Mammary epithelial cell (primary cell): ENCODE measurements at regions not wholly inside any gene's neighbourhood (a gene's known extent, or its start where the extent isn't known, plus 50 kb on each side); places are given as distances from the start of the nearest gene placed in this dataset.

Experiments
- EZH2 ChIP-seq: IDR thresholded peaks from 2 replicates; pipeline ENCODE4 v1.6.1; 2012; ENCODE audit warnings: low read length, inconsistent platforms, borderline replicate concordance
- TF ChIP-seq, protein P1 (sequence below), 2 donors: IDR thresholded peaks in 1 of 2; conservative IDR thresholded peaks in 1 of 2; 2 replicates each; pipeline ENCODE4 v1.5.1; 2011 to 2012; ENCODE audit warnings: inconsistent platforms in 2 of 2, low read length in 2 of 2, mild to moderate bottlenecking in 2 of 2, control low read depth in 1 of 2, low read depth in 1 of 2; ENCODE audit not compliant: insufficient read depth in 1 of 2; ENCODE audit errors: extremely low read depth in 1 of 2

GRCh38 chr6:14772188-14772587 is 473.7 kb upstream of the JARID2 start:
- TF ChIP-seq, protein P1, sequence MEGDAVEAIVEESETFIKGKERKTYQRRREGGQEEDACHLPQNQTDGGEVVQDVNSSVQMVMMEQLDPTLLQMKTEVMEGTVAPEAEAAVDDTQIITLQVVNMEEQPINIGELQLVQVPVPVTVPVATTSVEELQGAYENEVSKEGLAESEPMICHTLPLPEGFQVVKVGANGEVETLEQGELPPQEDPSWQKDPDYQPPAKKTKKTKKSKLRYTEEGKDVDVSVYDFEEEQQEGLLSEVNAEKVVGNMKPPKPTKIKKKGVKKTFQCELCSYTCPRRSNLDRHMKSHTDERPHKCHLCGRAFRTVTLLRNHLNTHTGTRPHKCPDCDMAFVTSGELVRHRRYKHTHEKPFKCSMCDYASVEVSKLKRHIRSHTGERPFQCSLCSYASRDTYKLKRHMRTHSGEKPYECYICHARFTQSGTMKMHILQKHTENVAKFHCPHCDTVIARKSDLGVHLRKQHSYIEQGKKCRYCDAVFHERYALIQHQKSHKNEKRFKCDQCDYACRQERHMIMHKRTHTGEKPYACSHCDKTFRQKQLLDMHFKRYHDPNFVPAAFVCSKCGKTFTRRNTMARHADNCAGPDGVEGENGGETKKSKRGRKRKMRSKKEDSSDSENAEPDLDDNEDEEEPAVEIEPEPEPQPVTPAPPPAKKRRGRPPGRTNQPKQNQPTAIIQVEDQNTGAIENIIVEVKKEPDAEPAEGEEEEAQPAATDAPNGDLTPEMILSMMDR (conservative IDR thresholded peaks at IDR 0.05 in 1 of 2, IDR thresholded peaks at IDR 0.05 in 1 of 2; ENCODE audit: extremely low read depth in 1 of 2, insufficient read depth in 1 of 2, low read depth in 1 of 2, low read length in 2 of 2), result no peak
- TF ChIP-seq EZH2, result no peak
